Heart left ventricle (tissue), 16 donors: ENCODE measurements at regions not wholly inside any gene's neighbourhood (a gene's known extent, or its start where the extent isn't known, plus 50 kb on each side); places are given as distances from the start of the nearest gene placed in this dataset.

ENCODE experiments used
- ATAC-seq, 4 donors: fragments of 200-7000 bp; cut with Tn5 transposase; one replicate each; pipeline ENCODE4 v1.9.1; 2020 to 2022; ENCODE audit warnings: moderate library complexity in 4 of 4, mild to moderate bottlenecking in 3 of 4, moderate number of reproducible peaks in 1 of 4
- DNase-seq, 5 donors: peaks; one replicate each; pipeline ENCODE4 v3.0.0-alpha.2; 2020
- H3K27ac ChIP-seq, 12 donors: fragments of 200-600 bp; sonication (generic) in 4 of 12; one replicate each; pipeline versions ENCODE4 v1.5.0 to v1.8.0; 2016 to 2022; ENCODE audit warnings: mild to moderate bottlenecking in 2 of 12
- H3K27me3 ChIP-seq, 9 donors: fragments of 200-600 bp; sonication (generic) in 2 of 9; one replicate each; pipeline versions ENCODE4 v1.5.1 to v1.8.0; 2016 to 2022; ENCODE audit warnings: mild to moderate bottlenecking in 3 of 9
- H3K36me3 ChIP-seq, 9 donors: fragments of 200-600 bp; sonication (generic) in 2 of 9; one replicate each; pipeline versions ENCODE4 v1.5.0 to v1.8.0; 2018 to 2022; ENCODE audit warnings: mild to moderate bottlenecking in 2 of 9
- H3K4me1 ChIP-seq, 12 donors: fragments of 200-600 bp; sonication (generic) in 4 of 12; one replicate each; pipeline versions ENCODE4 v1.5.0 to v1.8.0; 2016 to 2022; ENCODE audit warnings: mild to moderate bottlenecking in 3 of 12
- H3K4me3 ChIP-seq, 12 donors: fragments of 200-600 bp; sonication (generic) in 4 of 12; one replicate each; pipeline versions ENCODE4 v1.5.0 to v1.8.0; 2017 to 2022; ENCODE audit warnings: mild to moderate bottlenecking in 9 of 12, moderate library complexity in 4 of 12
- H3K9me3 ChIP-seq, 12 donors: fragments of 200-600 bp; sonication (generic) in 4 of 12; one replicate each; pipeline versions ENCODE4 v1.5.0 to v1.8.0; 2016 to 2022; ENCODE audit warnings: mild to moderate bottlenecking in 1 of 12
- POLR2A ChIP-seq, 2 donors: fragments of 450-650 bp; IDR thresholded peaks; one replicate each; pipeline ENCODE4 v1.6.1; 2017; ENCODE audit warnings: antibody characterized with exemption in 2 of 2, mild to moderate bottlenecking in 2 of 2, moderate library complexity in 2 of 2
- WGBS, 4 donors: extraction: QIAGEN DNeasy Blood & Tissue Kit in 2 of 4; methylation state at CpG; one replicate each; pipeline versions ENCODE4 v1.1.5 to v1.1.7; 2013 to 2018; 5-methylcytosine and 5-hydroxymethylcytosine counted together
- intact Hi-C, 10 donors: fragments of 100-400 bp; cut with DNase I; formaldehyde crosslinking; loops; one replicate each; pipeline versions ENCODE4 v1.11.1 to v1.14.2; 2022
- TF ChIP-seq, protein P1 (sequence below), 12 donors: fragments of 200-600 bp; sonication (generic) in 4 of 12; IDR thresholded peaks; one replicate each; pipeline versions ENCODE4 v1.5.0 to v1.8.0; 2018 to 2022; ENCODE audit warnings: antibody characterized with exemption in 12 of 12, mild to moderate bottlenecking in 5 of 12
- donor health status: ischemic (EF 13 %, LVEDD 7.1; RV severe dilation, severe dysfunction).
- donor health status: healthy with polysubstance abuse.
- donor health status: DM: no; HTN: yes; CAD: no.
- donor health status: DM: no; HTN: no; CAD: no.
- donor health status: ischemic (EF 25% LVEDD 6.9; RV normal size, moderate dysfunction).
- donor health status: ischemic (EF 25% LVEDD 5.7; RV mildly dilated, moderate dysfunction).
- donor health status: healthy.
- donor health status: DM: yes; HTN: yes; CAD: no.
- donor health status: ischemic (EF 35%, LVEDD 5.7; RV mildly dilated, moderate dysfunction).
- donor health status: nonischemic (EF 11% LVEDD 7.7; RV severe dilation, severe dysfunction).
- donor health status: DM: yes; HTN: yes; CAD: no.
- donor health status: PGD.
- donor health status: ischemic (EF 29% LVEDD 5.4; RV normal size, mild dysfunction).
- donor health status: nonischemic (EF 23%, LVEDD 6.1; RV moderate dilation, normal function).

DNA sequence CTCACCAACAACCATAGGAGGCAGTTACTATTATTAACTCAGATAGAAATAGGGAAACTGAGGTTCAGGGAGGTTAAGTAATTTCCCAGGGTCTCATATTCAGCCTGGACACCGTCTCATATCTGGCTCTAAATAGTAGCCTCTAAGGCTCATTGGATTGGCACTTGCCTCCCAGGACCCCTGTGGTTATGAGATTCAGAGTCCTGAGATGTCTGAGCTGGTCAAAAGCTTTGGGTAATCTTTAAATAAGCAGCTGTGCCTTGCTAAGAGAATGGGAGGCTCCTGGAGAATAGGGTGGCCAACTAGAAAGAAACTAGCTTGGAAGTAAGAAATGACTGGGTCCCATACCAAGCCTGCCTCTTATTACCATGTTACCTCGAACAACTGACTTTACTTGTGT, 50.3 kb upstream of the CRHR1 start:
- no peaks in the 10 kb centered on the region for H3K36me3 ChIP-seq
- intact Hi-C loops: no loop called here
- WGBS, 4 donors: 33 to 71% (median 48%) methylated on average over 2 of the region's 2 CpGs
- H3K27me3 ChIP-seq: peaks cover 0 to 6% (median 0%) of the 10 kb centered on the region in 9 donors
- TF ChIP-seq, protein P1, sequence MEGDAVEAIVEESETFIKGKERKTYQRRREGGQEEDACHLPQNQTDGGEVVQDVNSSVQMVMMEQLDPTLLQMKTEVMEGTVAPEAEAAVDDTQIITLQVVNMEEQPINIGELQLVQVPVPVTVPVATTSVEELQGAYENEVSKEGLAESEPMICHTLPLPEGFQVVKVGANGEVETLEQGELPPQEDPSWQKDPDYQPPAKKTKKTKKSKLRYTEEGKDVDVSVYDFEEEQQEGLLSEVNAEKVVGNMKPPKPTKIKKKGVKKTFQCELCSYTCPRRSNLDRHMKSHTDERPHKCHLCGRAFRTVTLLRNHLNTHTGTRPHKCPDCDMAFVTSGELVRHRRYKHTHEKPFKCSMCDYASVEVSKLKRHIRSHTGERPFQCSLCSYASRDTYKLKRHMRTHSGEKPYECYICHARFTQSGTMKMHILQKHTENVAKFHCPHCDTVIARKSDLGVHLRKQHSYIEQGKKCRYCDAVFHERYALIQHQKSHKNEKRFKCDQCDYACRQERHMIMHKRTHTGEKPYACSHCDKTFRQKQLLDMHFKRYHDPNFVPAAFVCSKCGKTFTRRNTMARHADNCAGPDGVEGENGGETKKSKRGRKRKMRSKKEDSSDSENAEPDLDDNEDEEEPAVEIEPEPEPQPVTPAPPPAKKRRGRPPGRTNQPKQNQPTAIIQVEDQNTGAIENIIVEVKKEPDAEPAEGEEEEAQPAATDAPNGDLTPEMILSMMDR (IDR thresholded peaks at IDR 0.05): no peak
- no peak for TF ChIP-seq POLR2A (IDR thresholded peaks at IDR 0.05)
- no peaks in the 10 kb centered on the region for H3K4me1 ChIP-seq
- DNase-seq: no peak
- ATAC-seq: no peak
- H3K27ac ChIP-seq: no peak overlapping the region
- peaks cover 0 to 27% (median 0%) of the 10 kb centered on the region in 12 donors for H3K9me3 ChIP-seq
- H3K4me3 ChIP-seq: no peak overlapping the region
